Peyer's patch (tissue), 4 donors: ENCODE measurements at regions not wholly inside any gene's neighbourhood (a gene's known extent, or its start where the extent isn't known, plus 50 kb on each side); places are given as distances from the start of the nearest gene placed in this dataset.

Experiments used
- DNase-seq, 3 donors: peaks; one replicate each; pipeline ENCODE4 v3.0.0-alpha.2; 2017 to 2019
- H3K27ac ChIP-seq, 4 donors: fragments of 200-600 bp; sonication (generic); one replicate each; pipeline ENCODE4 v1.5.1; 2016 to 2019
- H3K27me3 ChIP-seq, 2 donors: fragments of 200-600 bp; sonication (generic); one replicate each; pipeline ENCODE4 v1.5.1; 2019
- H3K36me3 ChIP-seq, 3 donors: fragments of 200-600 bp; sonication (generic); one replicate each; pipeline ENCODE4 v1.5.1; 2016 to 2019
- H3K4me1 ChIP-seq, 4 donors: fragments of 200-600 bp; sonication (generic); one replicate each; pipeline ENCODE4 v1.5.1; 2016 to 2019
- H3K4me3 ChIP-seq, 4 donors: fragments of 200-600 bp; sonication (generic); 1 replicate in 3 of 4; 2 replicates in 1 of 4; pipeline ENCODE4 v1.5.1; 2016 to 2019; ENCODE audit warnings: mild to moderate bottlenecking in 1 of 4
- H3K9me3 ChIP-seq, 4 donors: fragments of 200-600 bp; sonication (generic); one replicate each; pipeline ENCODE4 v1.5.1; 2016 to 2019; ENCODE audit warnings: mild to moderate bottlenecking in 1 of 4
- CTCF ChIP-seq, 6 experiments: fragments of 450-650 bp in 4 of 6; fragments of 200-600 bp in 2 of 6; sonication (generic) in 1 of 6; IDR thresholded peaks; one replicate each; pipeline ENCODE4 v1.5.1; 2017 to 2019; ENCODE audit warnings: antibody characterized with exemption in 6 of 6, mild to moderate bottlenecking in 3 of 6, moderate library complexity in 1 of 6
- POLR2A ChIP-seq, 2 donors: fragments of 450-650 bp; IDR thresholded peaks; one replicate each; pipeline ENCODE4 v1.5.1; 2017; ENCODE audit warnings: antibody characterized with exemption in 2 of 2, mild to moderate bottlenecking in 2 of 2, moderate library complexity in 2 of 2

- no peaks in the 10 kb centered on the region for H3K27me3 ChIP-seq
- no peak for TF ChIP-seq POLR2A (IDR thresholded peaks at IDR 0.05)
- no peak for TF ChIP-seq CTCF (IDR thresholded peaks at IDR 0.05)
- no peaks in the 10 kb centered on the region for H3K4me1 ChIP-seq
- no peak overlapping the region for H3K27ac ChIP-seq
- no peaks in the 10 kb centered on the region for H3K36me3 ChIP-seq
- H3K4me3 ChIP-seq = no peak overlapping the region
- H3K9me3 ChIP-seq = no peaks in the 10 kb centered on the region
- no peak for DNase-seq
Observed at GRCh38 chr9:115740986-115741385, 412.6 kb upstream of the PAPPA start.

- H3K4me1 ChIP-seq = no peaks in the 10 kb centered on the region
- no peak for TF ChIP-seq POLR2A (IDR thresholded peaks at IDR 0.05)
- no peak for TF ChIP-seq CTCF (IDR thresholded peaks at IDR 0.05)
- no peak for DNase-seq
- H3K4me3 ChIP-seq = no peak overlapping the region
- H3K9me3 ChIP-seq = no peaks in the 10 kb centered on the region
- H3K27ac ChIP-seq = no peak overlapping the region
- no peaks in the 10 kb centered on the region for H3K27me3 ChIP-seq
- no peaks in the 10 kb centered on the region for H3K36me3 ChIP-seq
Observed at GRCh38 chr9:115743709-115744605, 409.6 kb upstream of the PAPPA start.

- no peak overlapping the region for H3K27ac ChIP-seq
- DNase-seq = no peak
- no peaks in the 10 kb centered on the region for H3K36me3 ChIP-seq
- no peak overlapping the region for H3K4me3 ChIP-seq
- no peaks in the 10 kb centered on the region for H3K9me3 ChIP-seq
- H3K27me3 ChIP-seq = no peaks in the 10 kb centered on the region
- TF ChIP-seq POLR2A (IDR thresholded peaks at IDR 0.05) (no peak), CTCF (IDR thresholded peaks at IDR 0.05) (no peak)
- H3K4me1 ChIP-seq = no peaks in the 10 kb centered on the region
Observed at GRCh38 chr9:115746496-115746895, 407.1 kb upstream of the PAPPA start.

GRCh38 chr9:115747731-115748130 lies 405.9 kb upstream of the PAPPA start:
- TF ChIP-seq POLR2A (IDR thresholded peaks at IDR 0.05) = no peak
- TF ChIP-seq CTCF (IDR thresholded peaks at IDR 0.05) = no peak
- DNase-seq = no peak
- no peak overlapping the region for H3K4me3 ChIP-seq
- H3K27me3 ChIP-seq = no peaks in the 10 kb centered on the region
- H3K27ac ChIP-seq = no peak overlapping the region
- no peaks in the 10 kb centered on the region for H3K36me3 ChIP-seq
- H3K9me3 ChIP-seq = no peaks in the 10 kb centered on the region
- H3K4me1 ChIP-seq = no peaks in the 10 kb centered on the region

GRCh38 chr9:115756736-115757135 lies 396.9 kb upstream of the PAPPA start:
- TF ChIP-seq POLR2A (IDR thresholded peaks at IDR 0.05) (no peak), CTCF (IDR thresholded peaks at IDR 0.05) (no peak)
- DNase-seq = no peak
- no peaks in the 10 kb centered on the region for H3K36me3 ChIP-seq
- no peaks in the 10 kb centered on the region for H3K9me3 ChIP-seq
- H3K27ac ChIP-seq = no peak overlapping the region
- H3K4me1 ChIP-seq = no peaks in the 10 kb centered on the region
- H3K27me3 ChIP-seq = no peaks in the 10 kb centered on the region
- H3K4me3 ChIP-seq = no peak overlapping the region
